Choroid plexus epithelial cell (primary cell): ENCODE measurements at regions not wholly inside any gene's neighbourhood (a gene's known extent, or its start where the extent isn't known, plus 50 kb on each side); places are given as distances from the start of the nearest gene placed in this dataset.

Source experiments
- DNase-seq: peaks from one replicate; pipeline ENCODE4 v3.0.0-alpha.2; 2010; ENCODE audit warnings: low read depth
- H3K4me3 ChIP-seq: 2 replicates; pipeline ENCODE4 v1.5.1; 2011; ENCODE audit warnings: low read depth, mild to moderate bottlenecking, control low read depth, low read length, moderate library complexity
- CTCF ChIP-seq: conservative IDR thresholded peaks from 2 replicates; pipeline ENCODE4 v1.5.1; 2011; ENCODE audit warnings: low read depth, mild to moderate bottlenecking, control low read depth, inconsistent platforms, low read length, moderate library complexity

- DNase-seq = peak; percentile 90
- TF ChIP-seq CTCF = no peak
- H3K4me3 ChIP-seq = no peak overlapping the region
Observed at GRCh38 chr12:114952573-114953271, 268.7 kb upstream of the TBX3 start.

GRCh38 chr12:114949058-114949820 is 265.3 kb upstream of the TBX3 start:
- no peak for TF ChIP-seq CTCF
- H3K4me3 ChIP-seq = no peak overlapping the region
- DNase-seq = no peak

GRCh38 chr12:114945351-114945750 is 261.4 kb upstream of the TBX3 start:
- TF ChIP-seq CTCF = no peak
- DNase-seq = no peak
- H3K4me3 ChIP-seq = no peak overlapping the region

GRCh38 chr12:114944736-114945135 is 260.8 kb upstream of the TBX3 start:
- no peak for DNase-seq
- H3K4me3 ChIP-seq = no peak overlapping the region
- TF ChIP-seq CTCF = no peak

- TF ChIP-seq CTCF = no peak
- no peak overlapping the region for H3K4me3 ChIP-seq
- DNase-seq = no peak
Observed at GRCh38 chr12:114943601-114944000, 259.6 kb upstream of the TBX3 start.

GRCh38 chr12:114938487-114939210 is 254.7 kb upstream of the TBX3 start:
- DNase-seq = no peak
- H3K4me3 ChIP-seq = no peak overlapping the region
- TF ChIP-seq CTCF = no peak
